Esophagus muscularis mucosa (tissue), 4 donors: ENCODE measurements at regions not wholly inside any gene's neighbourhood (a gene's known extent, or its start where the extent isn't known, plus 50 kb on each side); places are given as distances from the start of the nearest gene placed in this dataset.
"Not testable (repeated sequence)": the region's sequence is repeated elsewhere in the genome, so short reads cannot be mapped to it uniquely, and the experiment has no call there.

Source experiments
- DNase-seq: peaks from one replicate; pipeline ENCODE4 v3.0.0-alpha.2; 2017; ENCODE audit errors: extremely low spot score
- H3K27ac ChIP-seq, 4 donors: fragments of 200-600 bp; sonication (generic); replicated peaks in 1 of 4; 1 replicate in 3 of 4; 2 replicates in 1 of 4; pipeline ENCODE4 v1.5.1; 2016 to 2019; ENCODE audit warnings: mild to moderate bottlenecking in 1 of 4
- H3K27me3 ChIP-seq, 4 donors: fragments of 200-600 bp; sonication (generic); one replicate each; pipeline versions ENCODE4 v1.5.1 to v1.6.0; 2016 to 2019
- H3K36me3 ChIP-seq, 4 donors: fragments of 200-600 bp; sonication (generic); one replicate each; pipeline ENCODE4 v1.5.1; 2016 to 2019
- H3K4me1 ChIP-seq, 4 donors: fragments of 200-600 bp; sonication (generic); one replicate each; pipeline ENCODE4 v1.5.1; 2016 to 2019
- H3K4me3 ChIP-seq, 4 donors: fragments of 200-600 bp; sonication (generic); 1 replicate in 2 of 4; 2 replicates in 2 of 4; pipeline ENCODE4 v1.5.1; 2016 to 2019; ENCODE audit warnings: mild to moderate bottlenecking in 4 of 4, moderate library complexity in 1 of 4
- H3K9me3 ChIP-seq, 4 donors: fragments of 200-600 bp; sonication (generic); 1 replicate in 3 of 4; 2 replicates in 1 of 4; pipeline ENCODE4 v1.5.1; 2016 to 2019
- EP300 ChIP-seq: sonication (generic); formaldehyde crosslinking; IDR thresholded peaks from one replicate; pipeline ENCODE4 v1.6.1; 2017; ENCODE audit warnings: antibody characterized with exemption
- POLR2A ChIP-seq: fragments of 450-650 bp; IDR thresholded peaks from one replicate; pipeline ENCODE4 v1.6.1; 2017; ENCODE audit warnings: antibody characterized with exemption, moderate library complexity, mild to moderate bottlenecking, low read depth
- POLR2AphosphoS5 ChIP-seq, 2 donors: sonication (generic); formaldehyde crosslinking; IDR thresholded peaks; one replicate each; pipeline ENCODE4 v1.6.1; 2017; ENCODE audit warnings: antibody characterized with exemption in 2 of 2
- WGBS: methylation state at CpG from one replicate; pipeline ENCODE4 v1.1.5; 2018; 5-methylcytosine and 5-hydroxymethylcytosine counted together
- intact Hi-C: fragments of 100-400 bp; cut with DNase I; formaldehyde crosslinking; loops from one replicate; pipeline ENCODE4 v1.15.1; 2023
- TF ChIP-seq, protein P1 (sequence below), 3 experiments: fragments of 200-600 bp in 2 of 3; fragments of 450-650 bp in 1 of 3; sonication (generic) in 2 of 3; IDR thresholded peaks; one replicate each; pipeline ENCODE4 v1.5.1; 2017 to 2019; ENCODE audit warnings: antibody characterized with exemption in 3 of 3, mild to moderate bottlenecking in 2 of 3, moderate library complexity in 1 of 3

DNA sequence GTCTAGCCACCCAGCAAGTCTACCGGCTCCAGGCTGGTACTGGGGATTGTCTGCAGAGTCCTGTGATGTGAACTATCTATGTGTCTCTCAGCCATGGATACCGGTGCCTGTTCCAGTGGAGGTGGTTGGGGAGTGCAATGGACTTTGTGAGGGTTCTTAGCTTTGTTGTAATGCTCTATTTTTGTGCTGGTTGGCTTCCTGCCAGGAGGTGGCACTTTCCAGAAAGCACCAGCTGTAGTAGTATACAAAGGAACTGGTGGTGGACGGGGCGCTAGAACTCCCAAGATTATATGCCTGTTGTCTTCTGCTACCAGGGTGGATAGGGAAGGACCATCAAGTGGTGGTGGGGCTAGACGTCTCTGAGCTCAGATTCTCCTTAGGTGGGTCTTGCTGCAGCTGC is 306.4 kb upstream of the POF1B start:
- intact Hi-C loops, result no loop called here

DNA sequence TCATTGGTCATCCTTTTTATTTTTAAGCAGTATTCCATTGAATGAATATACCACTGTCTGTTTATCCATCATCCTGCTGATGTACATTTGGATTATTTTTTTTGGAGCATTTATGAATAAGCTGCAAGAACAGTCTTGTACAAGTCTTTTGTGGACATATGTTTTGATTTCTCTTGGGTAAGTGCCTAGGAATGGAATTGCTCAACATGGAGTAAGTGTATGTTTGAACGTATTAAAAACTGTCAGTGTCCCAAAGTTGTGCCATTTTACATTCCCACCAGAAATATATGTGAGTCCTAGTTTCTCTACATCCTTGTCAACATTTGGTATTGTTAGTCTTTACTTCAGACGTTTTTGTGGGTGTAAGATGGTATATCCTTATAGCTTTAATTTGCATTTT is 287.0 kb upstream of the POF1B start:
- WGBS, result 25% methylated on average over 2 of the region's 2 CpGs
- Histone ChIP-seq H3K4me3 (no peak overlapping the region), H3K4me1 (no peaks in the 10 kb centered on the region), H3K36me3 (no peaks in the 10 kb centered on the region), H3K27me3 (no peaks in the 10 kb centered on the region), H3K9me3 (no peaks in the 10 kb centered on the region), H3K27ac (no peak overlapping the region)
- TF ChIP-seq EP300 (no peak), POLR2AphosphoS5 (IDR thresholded peaks at IDR 0.05) (no peak), POLR2A (no peak)
- TF ChIP-seq, protein P1, sequence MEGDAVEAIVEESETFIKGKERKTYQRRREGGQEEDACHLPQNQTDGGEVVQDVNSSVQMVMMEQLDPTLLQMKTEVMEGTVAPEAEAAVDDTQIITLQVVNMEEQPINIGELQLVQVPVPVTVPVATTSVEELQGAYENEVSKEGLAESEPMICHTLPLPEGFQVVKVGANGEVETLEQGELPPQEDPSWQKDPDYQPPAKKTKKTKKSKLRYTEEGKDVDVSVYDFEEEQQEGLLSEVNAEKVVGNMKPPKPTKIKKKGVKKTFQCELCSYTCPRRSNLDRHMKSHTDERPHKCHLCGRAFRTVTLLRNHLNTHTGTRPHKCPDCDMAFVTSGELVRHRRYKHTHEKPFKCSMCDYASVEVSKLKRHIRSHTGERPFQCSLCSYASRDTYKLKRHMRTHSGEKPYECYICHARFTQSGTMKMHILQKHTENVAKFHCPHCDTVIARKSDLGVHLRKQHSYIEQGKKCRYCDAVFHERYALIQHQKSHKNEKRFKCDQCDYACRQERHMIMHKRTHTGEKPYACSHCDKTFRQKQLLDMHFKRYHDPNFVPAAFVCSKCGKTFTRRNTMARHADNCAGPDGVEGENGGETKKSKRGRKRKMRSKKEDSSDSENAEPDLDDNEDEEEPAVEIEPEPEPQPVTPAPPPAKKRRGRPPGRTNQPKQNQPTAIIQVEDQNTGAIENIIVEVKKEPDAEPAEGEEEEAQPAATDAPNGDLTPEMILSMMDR (IDR thresholded peaks at IDR 0.05), result no peak
- intact Hi-C loops, result no loop called here
- no peak for DNase-seq

More for the DNA sequence above, 306.4 kb upstream of the POF1B start:
- DNase-seq, result no peak
- H3K27me3 ChIP-seq, result no peaks in the 10 kb centered on the region
- H3K27ac ChIP-seq, result no peak overlapping the region
- WGBS, result 85% methylated on average over 5 of the region's 5 CpGs
- H3K9me3 ChIP-seq, result peaks cover 0 to 5% (median 0%) of the 10 kb centered on the region in 4 donors
- H3K36me3 ChIP-seq, result no peaks in the 10 kb centered on the region
- TF ChIP-seq EP300, result no peak
- TF ChIP-seq, protein P1 (IDR thresholded peaks at IDR 0.05), result no peak
- TF ChIP-seq POLR2A, result no peak
- no peak for TF ChIP-seq POLR2AphosphoS5 (IDR thresholded peaks at IDR 0.05)
- H3K4me3 ChIP-seq, result no peak overlapping the region
- H3K4me1 ChIP-seq, result no peaks in the 10 kb centered on the region

DNA sequence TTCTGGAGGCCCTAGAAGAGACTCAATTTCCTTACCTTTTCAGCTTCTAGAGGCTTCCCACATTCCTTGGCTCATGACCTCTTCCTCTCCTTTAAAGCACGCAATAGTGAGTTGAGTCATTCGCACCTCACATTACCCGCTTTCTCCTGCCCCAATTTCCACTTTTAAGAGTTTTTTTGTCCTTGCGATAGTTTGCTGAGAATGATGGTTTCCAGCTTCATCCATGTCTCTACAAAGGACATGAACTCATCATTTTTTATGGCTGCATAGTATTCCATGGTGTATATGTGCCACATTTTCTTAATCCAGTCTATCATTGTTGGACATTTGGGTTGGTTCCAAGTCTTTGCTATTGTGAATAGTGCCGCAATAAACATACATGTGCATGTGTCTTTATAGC is 284.5 kb upstream of the POF1B start:
- H3K27me3 ChIP-seq, intact Hi-C loops, H3K4me3 ChIP-seq, H3K4me1 ChIP-seq, H3K36me3 ChIP-seq, H3K27ac ChIP-seq, H3K9me3 ChIP-seq, DNase-seq: not testable (repeated sequence)
- WGBS, result 80% methylated on average over 4 of the region's 5 CpGs

DNA sequence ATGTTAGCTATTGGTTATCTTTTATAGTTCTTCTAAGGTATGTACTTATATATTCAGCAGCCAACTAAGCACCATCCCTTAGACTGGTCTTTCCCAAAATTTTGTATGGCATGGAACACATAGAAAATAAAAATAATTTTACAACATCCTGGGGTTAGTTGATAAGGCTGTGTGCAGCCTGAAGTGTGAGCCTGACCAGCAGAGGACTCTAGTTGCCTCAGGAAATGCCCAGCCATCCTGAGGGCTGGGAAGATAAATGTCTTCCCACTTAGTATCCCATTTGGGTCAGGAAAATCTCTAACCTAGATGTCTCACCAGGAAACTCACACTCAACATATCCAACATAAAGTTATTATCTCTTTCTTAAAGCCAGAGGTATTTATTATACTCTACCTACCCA is 251.4 kb upstream of the POF1B start:
- intact Hi-C loops, result no loop called here
- Histone ChIP-seq H3K27ac (no peak overlapping the region), H3K27me3 (no peaks in the 10 kb centered on the region), H3K4me1 (no peaks in the 10 kb centered on the region), H3K36me3 (no peaks in the 10 kb centered on the region), H3K9me3 (no peaks in the 10 kb centered on the region), H3K4me3 (no peak overlapping the region)
- no peak for DNase-seq
- TF ChIP-seq POLR2A, result no peak
- TF ChIP-seq, protein P1 (IDR thresholded peaks at IDR 0.05), result no peak
- no peak for TF ChIP-seq POLR2AphosphoS5 (IDR thresholded peaks at IDR 0.05)
- TF ChIP-seq EP300, result no peak

DNA sequence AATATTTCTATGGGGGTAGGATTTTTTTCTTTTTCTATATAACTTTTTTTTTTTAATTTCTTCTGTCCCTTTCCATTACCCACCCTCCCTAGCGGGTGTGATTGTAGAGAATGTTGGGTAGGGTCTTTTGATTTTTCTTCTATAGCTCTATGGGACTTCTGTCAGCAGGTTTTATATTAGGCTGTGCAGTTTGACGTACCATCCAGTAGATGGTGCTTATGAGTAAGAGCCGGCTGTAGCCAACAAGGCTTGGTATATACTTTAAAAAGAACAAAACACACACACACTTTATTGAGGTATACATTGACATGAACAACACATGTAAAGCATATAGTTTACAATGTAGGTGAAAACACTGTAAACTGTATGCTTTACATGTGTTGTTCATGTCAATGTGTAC is 247.9 kb upstream of the POF1B start:
- no peaks in the 10 kb centered on the region for H3K36me3 ChIP-seq
- no peak overlapping the region for H3K4me3 ChIP-seq
- TF ChIP-seq, protein P1 (IDR thresholded peaks at IDR 0.05), result no peak
- TF ChIP-seq EP300, result no peak
- no peak for TF ChIP-seq POLR2A
- no peak for TF ChIP-seq POLR2AphosphoS5 (IDR thresholded peaks at IDR 0.05)
- H3K9me3 ChIP-seq, result peaks cover 0 to 6% (median 0%) of the 10 kb centered on the region in 4 donors
- no peak for DNase-seq
- intact Hi-C loops, result no loop called here
- WGBS, result 57% methylated on average over 3 of the region's 3 CpGs
- H3K27me3 ChIP-seq, result no peaks in the 10 kb centered on the region
- no peaks in the 10 kb centered on the region for H3K4me1 ChIP-seq
- H3K27ac ChIP-seq, result no peak overlapping the region
